Epithelial cell of proximal tubule (primary cell): ENCODE measurements at regions not wholly inside any gene's neighbourhood (a gene's known extent, or its start where the extent isn't known, plus 50 kb on each side); places are given as distances from the start of the nearest gene placed in this dataset.

Source experiments
- DNase-seq: peaks from one replicate; pipeline ENCODE4 v3.0.0-alpha.2; 2011; ENCODE audit warnings: low read depth
- H3K4me3 ChIP-seq: 2 replicates; pipeline ENCODE4 v1.5.1; 2011; ENCODE audit warnings: low read depth, mild to moderate bottlenecking, low read length
- TF ChIP-seq, protein P1 (sequence below): conservative IDR thresholded peaks from 2 replicates; pipeline ENCODE4 v1.5.1; 2012; ENCODE audit warnings: low read depth, mild to moderate bottlenecking, low read length

DNA sequence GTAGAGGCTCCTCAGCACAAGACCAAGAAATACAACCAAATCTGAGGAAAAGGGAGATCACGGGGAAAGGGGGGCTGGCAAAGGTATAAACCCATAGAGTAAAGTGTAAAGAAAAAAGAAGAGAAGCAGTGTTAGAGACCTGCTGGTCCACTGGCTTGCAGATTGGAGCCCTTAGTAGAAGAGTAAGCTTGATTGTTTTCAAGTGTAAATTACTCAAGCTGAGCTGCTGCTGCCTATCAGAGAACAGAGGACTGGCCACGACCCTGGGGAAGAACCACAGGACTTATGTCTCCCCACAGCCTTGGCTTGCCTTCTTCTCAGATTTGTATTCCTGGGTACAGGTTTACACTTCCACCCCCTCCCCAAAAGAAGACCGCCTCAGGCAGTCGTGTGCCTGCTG lies 294.2 kb downstream of the LMX1A start:
- DNase-seq = no peak
- TF ChIP-seq, protein P1, sequence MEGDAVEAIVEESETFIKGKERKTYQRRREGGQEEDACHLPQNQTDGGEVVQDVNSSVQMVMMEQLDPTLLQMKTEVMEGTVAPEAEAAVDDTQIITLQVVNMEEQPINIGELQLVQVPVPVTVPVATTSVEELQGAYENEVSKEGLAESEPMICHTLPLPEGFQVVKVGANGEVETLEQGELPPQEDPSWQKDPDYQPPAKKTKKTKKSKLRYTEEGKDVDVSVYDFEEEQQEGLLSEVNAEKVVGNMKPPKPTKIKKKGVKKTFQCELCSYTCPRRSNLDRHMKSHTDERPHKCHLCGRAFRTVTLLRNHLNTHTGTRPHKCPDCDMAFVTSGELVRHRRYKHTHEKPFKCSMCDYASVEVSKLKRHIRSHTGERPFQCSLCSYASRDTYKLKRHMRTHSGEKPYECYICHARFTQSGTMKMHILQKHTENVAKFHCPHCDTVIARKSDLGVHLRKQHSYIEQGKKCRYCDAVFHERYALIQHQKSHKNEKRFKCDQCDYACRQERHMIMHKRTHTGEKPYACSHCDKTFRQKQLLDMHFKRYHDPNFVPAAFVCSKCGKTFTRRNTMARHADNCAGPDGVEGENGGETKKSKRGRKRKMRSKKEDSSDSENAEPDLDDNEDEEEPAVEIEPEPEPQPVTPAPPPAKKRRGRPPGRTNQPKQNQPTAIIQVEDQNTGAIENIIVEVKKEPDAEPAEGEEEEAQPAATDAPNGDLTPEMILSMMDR = no peak
- no peak overlapping the region for H3K4me3 ChIP-seq

DNA sequence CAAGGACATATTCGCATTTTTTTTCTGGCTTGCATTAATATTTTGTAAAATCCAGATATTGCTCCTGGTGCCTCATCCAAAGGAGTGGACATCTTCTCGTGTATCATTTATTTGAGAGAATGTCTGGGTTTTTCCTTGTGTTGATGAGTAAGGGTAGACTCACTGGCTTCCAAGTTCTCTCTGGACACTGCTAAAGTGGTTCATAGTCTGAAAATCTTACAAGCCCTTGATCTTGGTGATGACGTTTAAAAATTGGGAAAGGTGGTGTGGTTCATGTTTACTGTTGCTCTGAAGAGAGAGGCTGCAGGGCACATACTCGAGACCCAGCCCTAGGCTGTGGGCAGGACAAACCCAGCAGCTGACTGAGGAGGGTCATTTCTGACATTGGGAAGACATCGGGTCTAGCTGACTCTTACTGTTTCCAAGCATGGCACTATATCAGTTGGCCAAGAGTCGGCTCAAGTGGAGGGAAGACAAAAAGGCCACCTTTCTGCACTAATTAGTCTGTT lies 296.2 kb downstream of the LMX1A start:
- no peak overlapping the region for H3K4me3 ChIP-seq
- no peak for DNase-seq
- TF ChIP-seq, protein P1 = no peak

DNA sequence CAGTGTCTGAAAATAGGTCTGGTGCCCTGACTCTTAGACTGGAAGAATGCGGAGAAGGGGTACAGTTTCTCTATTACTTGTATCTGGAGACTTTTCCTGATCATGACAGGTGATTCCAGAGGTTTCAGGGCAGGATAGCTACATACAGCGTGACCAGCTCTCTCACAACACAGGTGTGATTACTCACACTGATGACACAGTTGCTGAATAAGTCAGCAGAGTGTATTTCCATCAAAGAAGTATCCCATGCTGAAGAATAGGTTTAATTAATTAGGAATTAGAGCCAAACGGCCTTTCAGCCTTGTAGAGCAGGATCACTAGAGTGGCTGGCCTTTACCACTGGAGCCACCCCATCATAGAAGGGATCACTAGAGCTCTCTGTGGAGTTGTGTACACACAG lies 298.6 kb downstream of the LMX1A start:
- TF ChIP-seq, protein P1 = no peak
- H3K4me3 ChIP-seq = no peak overlapping the region
- no peak for DNase-seq

DNA sequence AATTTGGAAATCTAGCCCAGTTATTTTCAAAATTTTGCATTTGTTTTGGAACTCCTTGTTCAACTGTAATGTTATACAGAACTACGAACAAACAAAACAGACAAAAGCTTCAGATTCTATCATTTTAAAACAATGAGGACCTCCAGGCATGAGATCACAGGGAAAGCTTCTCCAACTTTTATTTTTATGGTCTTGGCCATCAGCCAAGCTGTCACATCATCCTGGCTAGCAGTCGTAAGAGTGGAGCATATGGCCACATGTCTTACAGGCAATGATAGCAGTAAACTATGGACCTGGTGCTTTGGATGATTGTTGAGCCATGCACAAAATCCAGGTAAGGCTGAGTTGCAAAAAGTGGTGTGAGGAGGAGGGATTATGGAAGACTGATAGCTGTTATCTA lies 299.6 kb downstream of the LMX1A start:
- no peak overlapping the region for H3K4me3 ChIP-seq
- TF ChIP-seq, protein P1 = no peak
- no peak for DNase-seq

DNA sequence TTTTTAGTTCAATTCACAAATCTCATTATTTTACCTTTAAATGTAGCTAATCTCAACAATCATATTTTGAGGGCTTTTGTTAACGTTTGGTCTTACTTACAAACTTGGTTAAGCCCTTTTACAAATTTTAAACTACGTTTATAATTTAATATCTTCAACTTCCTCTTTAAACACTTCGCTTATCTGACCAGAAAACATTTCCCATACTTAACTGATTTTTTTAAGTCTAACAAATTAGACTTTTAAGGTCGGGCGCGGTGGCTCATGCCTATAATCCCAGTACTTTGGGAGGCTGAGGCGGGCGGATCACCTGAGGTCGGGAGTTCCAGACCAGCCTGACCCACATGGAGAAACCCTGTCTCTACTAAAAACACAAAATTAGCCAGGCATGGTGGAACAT lies 300.9 kb downstream of the LMX1A start:
- TF ChIP-seq, protein P1 = no peak
- DNase-seq = no peak
- H3K4me3 ChIP-seq = no peak overlapping the region

DNA sequence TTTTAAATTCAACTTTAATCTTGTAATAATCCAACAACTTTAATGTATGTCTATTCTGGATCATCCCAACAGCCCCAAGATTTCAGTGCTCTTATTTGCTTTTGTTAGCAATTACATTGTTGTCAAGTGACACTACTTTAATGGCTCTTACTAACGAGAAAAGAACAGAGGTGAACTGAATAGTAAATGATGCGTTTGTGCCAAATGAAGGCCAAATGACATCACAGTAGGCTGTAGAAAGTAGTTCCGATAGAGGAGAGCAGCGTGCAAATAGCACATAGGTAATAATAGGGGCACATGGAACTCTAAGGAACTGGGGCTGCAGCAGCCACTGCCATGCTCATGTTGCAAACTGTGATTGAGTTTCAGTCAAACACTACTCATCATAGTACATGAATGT lies 301.9 kb downstream of the LMX1A start:
- TF ChIP-seq, protein P1 = no peak
- H3K4me3 ChIP-seq = no peak overlapping the region
- no peak for DNase-seq

DNA sequence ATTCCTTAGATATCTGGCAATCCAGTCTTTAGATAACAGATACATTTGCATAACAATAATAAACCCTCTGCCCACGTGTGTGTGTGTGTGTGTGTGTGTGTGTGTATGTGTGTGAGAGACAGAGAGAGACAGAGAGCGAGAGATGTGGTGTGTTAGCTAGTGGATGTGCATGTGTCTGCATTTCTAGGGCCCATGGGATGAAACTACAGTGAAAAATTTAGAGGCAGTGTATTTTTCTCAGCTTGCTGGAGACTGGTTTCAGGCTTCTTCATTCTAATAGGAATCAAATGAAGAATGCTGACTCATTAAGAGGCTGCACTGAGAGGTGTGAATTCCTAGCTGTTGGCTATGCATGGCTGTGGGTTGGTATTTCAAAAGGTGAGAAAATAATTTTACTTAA lies 303.2 kb downstream of the LMX1A start:
- DNase-seq = no peak

More for the DNA sequence above, 303.2 kb downstream of the LMX1A start:
- TF ChIP-seq, protein P1 = no peak
- H3K4me3 ChIP-seq = no peak overlapping the region
